Gastroesophageal sphincter (tissue), 3 donors: ENCODE measurements at regions not wholly inside any gene's neighbourhood (a gene's known extent, or its start where the extent isn't known, plus 50 kb on each side); places are given as distances from the start of the nearest gene placed in this dataset.

Experiments used
- POLR2A ChIP-seq, 2 donors: fragments of 450-650 bp; IDR thresholded peaks; one replicate each; pipeline ENCODE4 v1.6.1; 2017; ENCODE audit warnings: antibody characterized with exemption in 2 of 2, mild to moderate bottlenecking in 2 of 2, moderate library complexity in 1 of 2
- POLR2AphosphoS5 ChIP-seq: sonication (generic); formaldehyde crosslinking; IDR thresholded peaks from one replicate; pipeline ENCODE4 v1.6.1; 2017; ENCODE audit warnings: antibody characterized with exemption
- TF ChIP-seq, protein P1 (sequence below), 4 experiments: fragments of 200-600 bp in 2 of 4; fragments of 450-650 bp in 2 of 4; sonication (generic) in 1 of 4; IDR thresholded peaks; one replicate each; pipeline ENCODE4 v1.5.1; 2017 to 2019; ENCODE audit warnings: antibody characterized with exemption in 4 of 4, mild to moderate bottlenecking in 2 of 4, moderate library complexity in 2 of 4

DNA sequence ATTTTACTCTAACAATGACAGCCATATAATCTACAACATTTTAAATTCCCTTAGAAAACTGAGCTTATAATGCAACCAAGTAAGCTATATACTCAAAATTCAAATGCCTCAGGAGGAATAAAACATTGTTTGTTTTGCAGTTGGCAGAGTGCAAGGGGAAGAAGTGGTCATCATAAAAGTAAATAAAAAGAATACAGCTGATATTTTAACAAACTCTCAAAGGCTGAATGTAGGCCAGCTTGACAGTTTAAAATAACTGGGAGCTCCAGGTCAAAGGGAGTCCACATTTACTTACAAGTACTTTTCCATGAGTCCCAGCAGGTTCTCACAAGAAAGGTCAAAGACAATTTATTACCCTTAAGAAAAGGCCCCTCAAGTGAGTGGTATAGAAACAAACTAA lies 589.8 kb downstream of the BCKDHB start:
- TF ChIP-seq, protein P1, sequence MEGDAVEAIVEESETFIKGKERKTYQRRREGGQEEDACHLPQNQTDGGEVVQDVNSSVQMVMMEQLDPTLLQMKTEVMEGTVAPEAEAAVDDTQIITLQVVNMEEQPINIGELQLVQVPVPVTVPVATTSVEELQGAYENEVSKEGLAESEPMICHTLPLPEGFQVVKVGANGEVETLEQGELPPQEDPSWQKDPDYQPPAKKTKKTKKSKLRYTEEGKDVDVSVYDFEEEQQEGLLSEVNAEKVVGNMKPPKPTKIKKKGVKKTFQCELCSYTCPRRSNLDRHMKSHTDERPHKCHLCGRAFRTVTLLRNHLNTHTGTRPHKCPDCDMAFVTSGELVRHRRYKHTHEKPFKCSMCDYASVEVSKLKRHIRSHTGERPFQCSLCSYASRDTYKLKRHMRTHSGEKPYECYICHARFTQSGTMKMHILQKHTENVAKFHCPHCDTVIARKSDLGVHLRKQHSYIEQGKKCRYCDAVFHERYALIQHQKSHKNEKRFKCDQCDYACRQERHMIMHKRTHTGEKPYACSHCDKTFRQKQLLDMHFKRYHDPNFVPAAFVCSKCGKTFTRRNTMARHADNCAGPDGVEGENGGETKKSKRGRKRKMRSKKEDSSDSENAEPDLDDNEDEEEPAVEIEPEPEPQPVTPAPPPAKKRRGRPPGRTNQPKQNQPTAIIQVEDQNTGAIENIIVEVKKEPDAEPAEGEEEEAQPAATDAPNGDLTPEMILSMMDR (IDR thresholded peaks at IDR 0.05) = no peak
- TF ChIP-seq POLR2AphosphoS5 = no peak
- TF ChIP-seq POLR2A (IDR thresholded peaks at IDR 0.05) = no peak
